ENCODE measurements at regions not wholly inside any gene's neighbourhood (a gene's known extent, or its start where the extent isn't known, plus 50 kb on each side); places are given as distances from the start of the nearest gene placed in this dataset.

DNA sequence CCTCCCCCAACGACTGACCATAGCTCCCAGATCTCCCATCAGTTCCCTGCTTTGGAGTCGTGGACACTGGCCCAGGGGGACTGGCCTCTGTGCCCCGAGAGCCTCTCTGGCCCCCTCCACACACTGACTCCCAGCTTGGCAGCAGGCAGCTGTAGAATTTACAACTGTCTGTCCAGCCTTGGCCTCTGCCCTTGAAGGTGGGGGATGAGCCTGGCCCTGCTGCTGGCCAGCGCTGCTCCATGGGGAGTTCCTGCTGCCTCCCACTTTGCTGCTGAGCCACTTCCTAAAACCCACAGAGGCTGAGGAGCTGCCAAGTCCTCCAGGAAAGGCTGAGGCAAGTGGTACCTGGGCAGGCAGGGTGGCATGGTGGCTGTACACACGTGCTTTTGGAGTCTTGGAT lies 147.1 kb downstream of the WDR11 start:
- no peak for TF ChIP-seq EZH2 (IDR thresholded peaks at IDR 0.05; ENCODE audit: low read length)
- TF ChIP-seq, protein P1, sequence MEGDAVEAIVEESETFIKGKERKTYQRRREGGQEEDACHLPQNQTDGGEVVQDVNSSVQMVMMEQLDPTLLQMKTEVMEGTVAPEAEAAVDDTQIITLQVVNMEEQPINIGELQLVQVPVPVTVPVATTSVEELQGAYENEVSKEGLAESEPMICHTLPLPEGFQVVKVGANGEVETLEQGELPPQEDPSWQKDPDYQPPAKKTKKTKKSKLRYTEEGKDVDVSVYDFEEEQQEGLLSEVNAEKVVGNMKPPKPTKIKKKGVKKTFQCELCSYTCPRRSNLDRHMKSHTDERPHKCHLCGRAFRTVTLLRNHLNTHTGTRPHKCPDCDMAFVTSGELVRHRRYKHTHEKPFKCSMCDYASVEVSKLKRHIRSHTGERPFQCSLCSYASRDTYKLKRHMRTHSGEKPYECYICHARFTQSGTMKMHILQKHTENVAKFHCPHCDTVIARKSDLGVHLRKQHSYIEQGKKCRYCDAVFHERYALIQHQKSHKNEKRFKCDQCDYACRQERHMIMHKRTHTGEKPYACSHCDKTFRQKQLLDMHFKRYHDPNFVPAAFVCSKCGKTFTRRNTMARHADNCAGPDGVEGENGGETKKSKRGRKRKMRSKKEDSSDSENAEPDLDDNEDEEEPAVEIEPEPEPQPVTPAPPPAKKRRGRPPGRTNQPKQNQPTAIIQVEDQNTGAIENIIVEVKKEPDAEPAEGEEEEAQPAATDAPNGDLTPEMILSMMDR (optimal IDR thresholded peaks at IDR 0.05 in 1 of 3, IDR thresholded peaks at IDR 0.05 in 1 of 3, conservative IDR thresholded peaks at IDR 0.05 in 1 of 3; ENCODE audit: extremely low read depth in 1 of 3, insufficient read depth in 2 of 3, low read length in 3 of 3), result no peak
